H9 (cell line): ENCODE measurements at regions not wholly inside any gene's neighbourhood (a gene's known extent, or its start where the extent isn't known, plus 50 kb on each side); places are given as distances from the start of the nearest gene placed in this dataset.

Experiments used
- DNase-seq: peaks from one replicate; pipeline ENCODE4 v3.0.0-alpha.2; 2017
- H2AFZ ChIP-seq: one replicate; pipeline ENCODE4 v1.6.1; 2013; ENCODE audit warnings: mild to moderate bottlenecking, low read length, control low read depth, moderate library complexity
- H2AK5ac ChIP-seq: 2 replicates; pipeline ENCODE4 v1.6.1; 2013; ENCODE audit warnings: low read length, control low read depth, mixed read lengths; ENCODE audit not compliant: insufficient read length
- H2BK120ac ChIP-seq: one replicate; pipeline ENCODE4 v1.6.1; 2013; ENCODE audit warnings: low read depth, mild to moderate bottlenecking, low read length, control low read depth, inconsistent platforms; ENCODE audit not compliant: poor library complexity, severe bottlenecking
- H2BK12ac ChIP-seq: 2 replicates; pipeline ENCODE4 v1.6.1; 2013; ENCODE audit warnings: low read length, control low read depth, mixed read lengths, low read depth; ENCODE audit not compliant: insufficient read length
- H2BK15ac ChIP-seq: 2 replicates; pipeline ENCODE4 v1.6.1; 2013; ENCODE audit warnings: low read depth, low read length, control low read depth
- H2BK20ac ChIP-seq: one replicate; pipeline ENCODE4 v1.6.1; 2013; ENCODE audit warnings: low read depth, mild to moderate bottlenecking, low read length, control low read depth, inconsistent platforms; ENCODE audit not compliant: poor library complexity, severe bottlenecking
- H2BK5ac ChIP-seq: 2 replicates; pipeline ENCODE4 v1.6.1; 2013; ENCODE audit warnings: low read length, control low read depth, mixed read lengths; ENCODE audit not compliant: insufficient read length
- H3K14ac ChIP-seq: 2 replicates; pipeline ENCODE4 v1.6.1; 2013; ENCODE audit warnings: low read length, control low read depth; ENCODE audit not compliant: insufficient read depth
- H3K18ac ChIP-seq: 2 replicates; pipeline ENCODE4 v1.6.1; 2013; ENCODE audit warnings: low read depth, mild to moderate bottlenecking, mixed read lengths, low read length, control low read depth; ENCODE audit not compliant: insufficient read length
- H3K23ac ChIP-seq: 2 replicates; pipeline ENCODE4 v1.6.1; 2013; ENCODE audit warnings: low read length, control low read depth, mixed read lengths, low read depth; ENCODE audit not compliant: insufficient read length
- H3K23me2 ChIP-seq: 2 replicates; pipeline ENCODE4 v1.6.1; 2013; ENCODE audit warnings: low read depth, mild to moderate bottlenecking, mixed read lengths, low read length, control low read depth; ENCODE audit not compliant: insufficient read length, poor library complexity, severe bottlenecking
- H3K27ac ChIP-seq: 2 replicates; pipeline ENCODE4 v1.5.1; 2013; ENCODE audit warnings: low read length, control low read depth, mixed read lengths, low read depth; ENCODE audit not compliant: insufficient read length
- H3K27me3 ChIP-seq: 2 replicates; pipeline ENCODE4 v1.6.1; 2013; ENCODE audit warnings: low read length, control low read depth, inconsistent platforms; ENCODE audit not compliant: insufficient read depth
- H3K4ac ChIP-seq: 2 replicates; pipeline ENCODE4 v1.6.1; 2013; ENCODE audit warnings: low read depth, mild to moderate bottlenecking, control low read depth, inconsistent platforms, low read length, moderate library complexity
- H3K4me1 ChIP-seq: 2 replicates; pipeline ENCODE4 v1.6.1; 2013; ENCODE audit warnings: low read length, control low read depth, inconsistent platforms; ENCODE audit not compliant: insufficient read depth
- H3K4me2 ChIP-seq: 2 replicates; pipeline ENCODE4 v1.6.1; 2013; ENCODE audit warnings: low read length, control low read depth, mixed read lengths; ENCODE audit not compliant: insufficient read length, insufficient read depth
- H3K56ac ChIP-seq: 2 replicates; pipeline ENCODE4 v1.6.1; 2013; ENCODE audit warnings: low read depth, mild to moderate bottlenecking, mixed read lengths, low read length, control low read depth; ENCODE audit not compliant: insufficient read length
- H3K79me1 ChIP-seq: 2 replicates; pipeline ENCODE4 v1.6.1; 2013; ENCODE audit warnings: low read depth, mild to moderate bottlenecking, moderate library complexity, low read length, control low read depth, inconsistent platforms; ENCODE audit not compliant: insufficient read depth, poor library complexity, severe bottlenecking
- H3K79me2 ChIP-seq: 2 replicates; pipeline ENCODE4 v1.6.1; 2013; ENCODE audit warnings: low read length, control low read depth, inconsistent platforms; ENCODE audit not compliant: insufficient read depth
- H3K9ac ChIP-seq: 2 replicates; pipeline ENCODE4 v1.6.1; 2013; ENCODE audit warnings: low read length, control low read depth, mixed read lengths; ENCODE audit not compliant: insufficient read length; ENCODE audit errors: extremely low read depth
- H3K9me3 ChIP-seq: one replicate; pipeline ENCODE4 v1.6.1; 2013; ENCODE audit warnings: low read depth, low read length, inconsistent platforms; ENCODE audit not compliant: control insufficient read depth
- H3T11ph ChIP-seq: one replicate; pipeline ENCODE4 v1.6.1; 2013; ENCODE audit warnings: mild to moderate bottlenecking, low read length, control low read depth, inconsistent platforms
- H4K20me1 ChIP-seq: one replicate; pipeline ENCODE4 v1.6.1; 2013; ENCODE audit not compliant: control insufficient read depth, insufficient read length, insufficient read depth
- H4K5ac ChIP-seq: 2 replicates; pipeline ENCODE4 v1.6.1; 2013; ENCODE audit warnings: low read depth, mild to moderate bottlenecking, mixed read lengths, low read length, control low read depth; ENCODE audit not compliant: insufficient read length
- H4K8ac ChIP-seq: replicated peaks from 2 replicates; pipeline ENCODE4 v1.6.1; 2013; ENCODE audit warnings: low read length, control low read depth, mixed read lengths, low read depth; ENCODE audit not compliant: insufficient read length
- H4K91ac ChIP-seq: 2 replicates; pipeline ENCODE4 v1.6.1; 2013; ENCODE audit warnings: low read depth, mild to moderate bottlenecking, moderate library complexity, mixed read lengths, low read length, control low read depth; ENCODE audit not compliant: insufficient read length
- H3K27ac Mint-ChIP-seq, 3 experiments: 2 replicates in 2 of 3; 3 replicates in 1 of 3; pipeline ENCODE4 v1.8.0; 2020 to 2021; ENCODE audit warnings: mixed read lengths in 3 of 3, mild to moderate bottlenecking in 1 of 3, moderate library complexity in 1 of 3
- H3K27me3 Mint-ChIP-seq: 2 replicates; pipeline ENCODE4 v1.8.0; 2021; ENCODE audit warnings: low read depth, mild to moderate bottlenecking, moderate library complexity, mixed read lengths
- H3K36me3 Mint-ChIP-seq, 3 experiments: 2 replicates in 2 of 3; 3 replicates in 1 of 3; pipeline ENCODE4 v1.8.0; 2020 to 2021; ENCODE audit warnings: low read depth in 3 of 3, mixed read lengths in 3 of 3; ENCODE audit not compliant: insufficient read depth in 1 of 3
- H3K4me1 Mint-ChIP-seq, 2 experiments: 2 replicates each; pipeline ENCODE4 v1.8.0; 2020; ENCODE audit warnings: mixed read lengths in 2 of 2
- H3K4me3 Mint-ChIP-seq, 2 experiments: 2 replicates in 1 of 2; 3 replicates in 1 of 2; pipeline ENCODE4 v1.8.0; 2020 to 2021; ENCODE audit warnings: mild to moderate bottlenecking in 2 of 2, mixed read lengths in 2 of 2, moderate library complexity in 1 of 2
- H3K9me3 Mint-ChIP-seq, 2 experiments: 2 replicates in 1 of 2; 3 replicates in 1 of 2; pipeline ENCODE4 v1.8.0; 2020; ENCODE audit warnings: mild to moderate bottlenecking in 2 of 2, mixed read lengths in 2 of 2, moderate library complexity in 1 of 2
- CTCF ChIP-seq: fragments of 200-600 bp; sonication (generic); conservative IDR thresholded peaks from 3 replicates; pipeline ENCODE4 v1.8.0; 2021; ENCODE audit warnings: antibody characterized with exemption, mild to moderate bottlenecking

GRCh38 chr16:26898200-26898599 is 168.5 kb upstream of the C16orf82 start:
- H3K9me3 ChIP-seq, result no peaks in the 10 kb centered on the region
- no peak overlapping the region for H4K8ac ChIP-seq
- no peaks in the 10 kb centered on the region for H3K79me2 ChIP-seq
- H3K27me3 ChIP-seq, result no peaks in the 10 kb centered on the region
- no peak overlapping the region for H3K14ac ChIP-seq
- no peak overlapping the region for H3K23ac ChIP-seq
- H3K18ac ChIP-seq, result no peak overlapping the region
- no peak overlapping the region for H2BK12ac ChIP-seq
- TF ChIP-seq CTCF, result no peak
- no peak overlapping the region for H2BK120ac ChIP-seq
- H4K91ac ChIP-seq, result no peak overlapping the region
- H4K20me1 ChIP-seq, result no peaks in the 10 kb centered on the region
- H3K4ac ChIP-seq, result no peak overlapping the region
- no peak overlapping the region for H2AK5ac ChIP-seq
- no peaks in the 10 kb centered on the region for H3K23me2 ChIP-seq
- H3T11ph ChIP-seq, result no peak overlapping the region
- Mint-ChIP-seq H3K27ac (no peak overlapping the region), H3K4me3 (no peak overlapping the region), H3K9me3 (no peaks in the 10 kb centered on the region), H3K4me1 (peaks cover 16 to 23% of the 10 kb centered on the region in 2 experiments), H3K36me3 (no peaks in the 10 kb centered on the region), H3K27me3 (no peaks in the 10 kb centered on the region)
- no peak overlapping the region for H2BK5ac ChIP-seq
- H2AFZ ChIP-seq, result no peak overlapping the region
- H2BK20ac ChIP-seq, result no peak overlapping the region
- no peak overlapping the region for H3K56ac ChIP-seq
- no peaks in the 10 kb centered on the region for H3K4me1 ChIP-seq
- no peak overlapping the region for H4K5ac ChIP-seq
- DNase-seq, result no peak
- no peak overlapping the region for H3K4me2 ChIP-seq
- H2BK15ac ChIP-seq, result no peak overlapping the region
- no peak overlapping the region for H3K27ac ChIP-seq
- H3K9ac ChIP-seq, result no peak overlapping the region
- no peaks in the 10 kb centered on the region for H3K79me1 ChIP-seq
